SK-N-SH (cell line): ENCODE measurements at regions not wholly inside any gene's neighbourhood (a gene's known extent, or its start where the extent isn't known, plus 50 kb on each side); places are given as distances from the start of the nearest gene placed in this dataset.
A peak's percentile ranks its signal among the peaks of the same experiment; 100 is the strongest.

ENCODE experiments used
- CHD2 ChIP-seq: fragments of 150-350 bp; IDR thresholded peaks from 2 replicates; pipeline ENCODE4 v1.6.1; 2018; ENCODE audit warnings: low read length; ENCODE audit not compliant: partially characterized antibody
- ELF1 ChIP-seq: IDR thresholded peaks from 2 replicates; pipeline ENCODE4 v1.4.0; 2012
- EP300 ChIP-seq, 2 experiments: IDR thresholded peaks; 2 replicates each; pipeline versions ENCODE4 v1.4.0 to v1.6.1; 2012; ENCODE audit warnings: borderline replicate concordance in 1 of 2, low read depth in 1 of 2, low read length in 1 of 2
- EZH2phosphoT487 ChIP-seq: fragments of 200-600 bp; sonication (generic); IDR thresholded peaks from 2 replicates; pipeline ENCODE4 v1.6.1; 2017; ENCODE audit warnings: low read depth, mixed run types, mild to moderate bottlenecking, antibody characterized with exemption, moderate library complexity, borderline replicate concordance
- FOSL2 ChIP-seq: IDR thresholded peaks from 2 replicates; pipeline ENCODE4 v1.4.0; 2012; ENCODE audit warnings: low read depth, mild to moderate bottlenecking, moderate library complexity, borderline replicate concordance
- FOXJ3 ChIP-seq: sonication (generic); formaldehyde crosslinking; IDR thresholded peaks from 2 replicates; pipeline ENCODE4 v1.5.1; 2020; ENCODE audit warnings: mild to moderate bottlenecking, missing genetic modification reagents
- FOXM1 ChIP-seq: IDR thresholded peaks from 2 replicates; pipeline ENCODE4 v1.4.0; 2012; ENCODE audit warnings: low read depth, mild to moderate bottlenecking
- JUND ChIP-seq: IDR thresholded peaks from 2 replicates; pipeline ENCODE4 v1.4.0; 2012
- MEF2A ChIP-seq: IDR thresholded peaks from 2 replicates; pipeline ENCODE4 v1.4.0; 2012; ENCODE audit warnings: low read depth, borderline replicate concordance
- MXI1 ChIP-seq: IDR thresholded peaks from 2 replicates; pipeline ENCODE4 v1.6.1; 2012; ENCODE audit warnings: mild to moderate bottlenecking, low read depth, low read length, improper control_type of control experiment
- NFIC ChIP-seq: IDR thresholded peaks from 2 replicates; pipeline ENCODE4 v1.4.0; 2012; ENCODE audit warnings: borderline replicate concordance
- NRF1 ChIP-seq: IDR thresholded peaks from 2 replicates; pipeline ENCODE4 v1.6.1; 2012; ENCODE audit warnings: low read depth, mild to moderate bottlenecking, low read length
- RAD21 ChIP-seq: IDR thresholded peaks from 2 replicates; pipeline ENCODE4 v1.6.1; 2012; ENCODE audit warnings: mild to moderate bottlenecking, low read length
- RCOR1 ChIP-seq: fragments of 150-350 bp; IDR thresholded peaks from 2 replicates; pipeline ENCODE4 v1.6.1; 2017; ENCODE audit warnings: antibody characterized with exemption, low read length
- RFX5 ChIP-seq: IDR thresholded peaks from 2 replicates; pipeline ENCODE4 v1.6.1; 2012; ENCODE audit warnings: mild to moderate bottlenecking, improper control_type of control experiment, low read length
- SIN3A ChIP-seq: IDR thresholded peaks from 2 replicates; pipeline ENCODE4 v1.6.1; 2012; ENCODE audit warnings: low read depth, mild to moderate bottlenecking, low read length, moderate library complexity, borderline replicate concordance
- SMC3 ChIP-seq: IDR thresholded peaks from 2 replicates; pipeline ENCODE4 v1.6.1; 2012; ENCODE audit warnings: low read depth, low read length, improper control_type of control experiment
- TAF1 ChIP-seq: IDR thresholded peaks from 2 replicates; pipeline ENCODE4 v1.6.1; 2012; ENCODE audit warnings: low read depth, mild to moderate bottlenecking, low read length, moderate library complexity, borderline replicate concordance
- TCF12 ChIP-seq: IDR thresholded peaks from 2 replicates; pipeline ENCODE4 v1.4.0; 2012
- TEAD4 ChIP-seq: IDR thresholded peaks from 2 replicates; pipeline ENCODE4 v1.4.0; 2012; ENCODE audit warnings: mild to moderate bottlenecking, borderline replicate concordance; ENCODE audit not compliant: insufficient read depth
- YY1 ChIP-seq: IDR thresholded peaks from 2 replicates; pipeline ENCODE4 v1.4.0; 2012; ENCODE audit warnings: low read depth, mild to moderate bottlenecking
- TF ChIP-seq, protein P1 (sequence below): fragments of 150-350 bp; IDR thresholded peaks from 2 replicates; pipeline ENCODE4 v1.6.1; 2016; ENCODE audit warnings: mild to moderate bottlenecking, low read depth, low read length
- TF ChIP-seq, protein P2 (sequence below): IDR thresholded peaks from 2 replicates; pipeline ENCODE4 v1.4.0; 2012; ENCODE audit warnings: low read depth, borderline replicate concordance
- TF ChIP-seq, protein P3 (sequence below): IDR thresholded peaks from 2 replicates; pipeline ENCODE4 v1.4.0; 2012; ENCODE audit warnings: low read depth
- TF ChIP-seq, protein P4 (sequence below): fragments of 200-600 bp; sonication (generic); IDR thresholded peaks from 2 replicates; pipeline ENCODE4 v1.6.1; 2017; ENCODE audit warnings: antibody characterized with exemption, mild to moderate bottlenecking, moderate library complexity
- TF ChIP-seq, protein P5 (sequence below): fragments of 150-350 bp; IDR thresholded peaks from 2 replicates; pipeline ENCODE4 v1.6.1; 2017; ENCODE audit warnings: antibody characterized with exemption, low read length, low read depth, borderline replicate concordance

DNA sequence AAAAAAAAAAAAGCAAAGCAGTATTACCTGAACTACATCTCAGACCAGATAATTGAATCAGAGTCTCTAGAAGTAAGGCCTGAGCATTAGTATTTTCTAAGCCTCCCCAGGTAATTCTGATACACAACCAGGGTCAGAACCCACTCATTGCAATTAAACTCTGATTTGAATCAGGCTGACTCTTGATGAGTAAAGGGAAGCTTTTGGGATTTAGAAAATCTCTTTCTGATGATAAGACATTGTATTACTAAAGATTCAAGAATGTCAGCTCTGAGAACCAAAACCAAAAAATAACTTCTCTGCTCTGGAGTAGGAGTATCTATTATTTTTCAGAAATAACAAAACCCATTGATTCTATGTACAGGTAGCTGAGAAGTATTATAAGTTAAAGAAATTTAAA is 100.1 kb upstream of the COL21A1 start (continued):
- TF ChIP-seq, protein P1, sequence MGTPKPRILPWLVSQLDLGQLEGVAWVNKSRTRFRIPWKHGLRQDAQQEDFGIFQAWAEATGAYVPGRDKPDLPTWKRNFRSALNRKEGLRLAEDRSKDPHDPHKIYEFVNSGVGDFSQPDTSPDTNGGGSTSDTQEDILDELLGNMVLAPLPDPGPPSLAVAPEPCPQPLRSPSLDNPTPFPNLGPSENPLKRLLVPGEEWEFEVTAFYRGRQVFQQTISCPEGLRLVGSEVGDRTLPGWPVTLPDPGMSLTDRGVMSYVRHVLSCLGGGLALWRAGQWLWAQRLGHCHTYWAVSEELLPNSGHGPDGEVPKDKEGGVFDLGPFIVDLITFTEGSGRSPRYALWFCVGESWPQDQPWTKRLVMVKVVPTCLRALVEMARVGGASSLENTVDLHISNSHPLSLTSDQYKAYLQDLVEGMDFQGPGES, result no peak
- TF ChIP-seq RCOR1 (no peak), ELF1 (no peak), YY1 (no peak), TCF12 (peak; percentile 65), RFX5 (no peak), NFIC (peak; percentile 59; the same call in 1 of the 2 replicates), TEAD4 (peak; percentile 40; the same call in 1 of the 2 replicates), MEF2A (no peak), MXI1 (no peak), EP300 (IDR thresholded peaks at IDR 0.05; ENCODE audit: borderline replicate concordance in 1 of 2, low read depth in 1 of 2, low read length in 1 of 2) (peak in 1 of 2 experiments; percentile 67; a peak in 1 of 4 replicates), RAD21 (no peak), FOSL2 (peak; percentile 66; the same call in 1 of the 2 replicates), FOXJ3 (CRISPR knock-in tag) (no peak), SIN3A (no peak), FOXM1 (0 out of 2 replicates have a peak, but pooled peaks have one; percentile 37), JUND (peak; percentile 73), CHD2 (no peak), NRF1 (no peak), EZH2phosphoT487 (no peak), SMC3 (no peak), TAF1 (no peak)
- TF ChIP-seq, protein P2, sequence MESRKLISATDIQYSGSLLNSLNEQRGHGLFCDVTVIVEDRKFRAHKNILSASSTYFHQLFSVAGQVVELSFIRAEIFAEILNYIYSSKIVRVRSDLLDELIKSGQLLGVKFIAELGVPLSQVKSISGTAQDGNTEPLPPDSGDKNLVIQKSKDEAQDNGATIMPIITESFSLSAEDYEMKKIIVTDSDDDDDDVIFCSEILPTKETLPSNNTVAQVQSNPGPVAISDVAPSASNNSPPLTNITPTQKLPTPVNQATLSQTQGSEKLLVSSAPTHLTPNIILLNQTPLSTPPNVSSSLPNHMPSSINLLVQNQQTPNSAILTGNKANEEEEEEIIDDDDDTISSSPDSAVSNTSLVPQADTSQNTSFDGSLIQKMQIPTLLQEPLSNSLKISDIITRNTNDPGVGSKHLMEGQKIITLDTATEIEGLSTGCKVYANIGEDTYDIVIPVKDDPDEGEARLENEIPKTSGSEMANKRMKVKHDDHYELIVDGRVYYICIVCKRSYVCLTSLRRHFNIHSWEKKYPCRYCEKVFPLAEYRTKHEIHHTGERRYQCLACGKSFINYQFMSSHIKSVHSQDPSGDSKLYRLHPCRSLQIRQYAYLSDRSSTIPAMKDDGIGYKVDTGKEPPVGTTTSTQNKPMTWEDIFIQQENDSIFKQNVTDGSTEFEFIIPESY, result no peak
- TF ChIP-seq, protein P3, sequence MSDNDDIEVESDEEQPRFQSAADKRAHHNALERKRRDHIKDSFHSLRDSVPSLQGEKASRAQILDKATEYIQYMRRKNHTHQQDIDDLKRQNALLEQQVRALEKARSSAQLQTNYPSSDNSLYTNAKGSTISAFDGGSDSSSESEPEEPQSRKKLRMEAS, result no peak
- TF ChIP-seq, protein P4, sequence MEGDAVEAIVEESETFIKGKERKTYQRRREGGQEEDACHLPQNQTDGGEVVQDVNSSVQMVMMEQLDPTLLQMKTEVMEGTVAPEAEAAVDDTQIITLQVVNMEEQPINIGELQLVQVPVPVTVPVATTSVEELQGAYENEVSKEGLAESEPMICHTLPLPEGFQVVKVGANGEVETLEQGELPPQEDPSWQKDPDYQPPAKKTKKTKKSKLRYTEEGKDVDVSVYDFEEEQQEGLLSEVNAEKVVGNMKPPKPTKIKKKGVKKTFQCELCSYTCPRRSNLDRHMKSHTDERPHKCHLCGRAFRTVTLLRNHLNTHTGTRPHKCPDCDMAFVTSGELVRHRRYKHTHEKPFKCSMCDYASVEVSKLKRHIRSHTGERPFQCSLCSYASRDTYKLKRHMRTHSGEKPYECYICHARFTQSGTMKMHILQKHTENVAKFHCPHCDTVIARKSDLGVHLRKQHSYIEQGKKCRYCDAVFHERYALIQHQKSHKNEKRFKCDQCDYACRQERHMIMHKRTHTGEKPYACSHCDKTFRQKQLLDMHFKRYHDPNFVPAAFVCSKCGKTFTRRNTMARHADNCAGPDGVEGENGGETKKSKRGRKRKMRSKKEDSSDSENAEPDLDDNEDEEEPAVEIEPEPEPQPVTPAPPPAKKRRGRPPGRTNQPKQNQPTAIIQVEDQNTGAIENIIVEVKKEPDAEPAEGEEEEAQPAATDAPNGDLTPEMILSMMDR, result no peak
- TF ChIP-seq, protein P5, sequence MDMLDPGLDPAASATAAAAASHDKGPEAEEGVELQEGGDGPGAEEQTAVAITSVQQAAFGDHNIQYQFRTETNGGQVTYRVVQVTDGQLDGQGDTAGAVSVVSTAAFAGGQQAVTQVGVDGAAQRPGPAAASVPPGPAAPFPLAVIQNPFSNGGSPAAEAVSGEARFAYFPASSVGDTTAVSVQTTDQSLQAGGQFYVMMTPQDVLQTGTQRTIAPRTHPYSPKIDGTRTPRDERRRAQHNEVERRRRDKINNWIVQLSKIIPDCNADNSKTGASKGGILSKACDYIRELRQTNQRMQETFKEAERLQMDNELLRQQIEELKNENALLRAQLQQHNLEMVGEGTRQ, result no peak
